GM13977 (cell line): ENCODE measurements at regions not wholly inside any gene's neighbourhood (a gene's known extent, or its start where the extent isn't known, plus 50 kb on each side); places are given as distances from the start of the nearest gene placed in this dataset.
A peak's percentile ranks its signal among the peaks of the same experiment; 100 is the strongest.

Experiments used
- DNase-seq: peaks from one replicate; pipeline ENCODE4 v3.0.0; 2012; ENCODE audit warnings: low spot score
- in situ Hi-C: fragments of 300-500 bp; cut with MboI; formaldehyde crosslinking; loops from one replicate; pipeline ENCODE4 v1.12.0; 2022; ENCODE audit warnings: low sequenced_read_pairs, low pct_unique_long_range_greater_than_20kb, mixed read lengths, inconsistent platforms; ENCODE audit not compliant: unreplicated experiment
- TF ChIP-seq, protein P1 (sequence below): IDR thresholded peaks from 2 replicates; pipeline ENCODE4 v1.5.1; 2012; ENCODE audit warnings: mild to moderate bottlenecking, control low read depth; ENCODE audit not compliant: insufficient read depth; ENCODE audit errors: extremely low read depth, missing control alignments

- in situ Hi-C loops, result no loop called here
- TF ChIP-seq, protein P1, sequence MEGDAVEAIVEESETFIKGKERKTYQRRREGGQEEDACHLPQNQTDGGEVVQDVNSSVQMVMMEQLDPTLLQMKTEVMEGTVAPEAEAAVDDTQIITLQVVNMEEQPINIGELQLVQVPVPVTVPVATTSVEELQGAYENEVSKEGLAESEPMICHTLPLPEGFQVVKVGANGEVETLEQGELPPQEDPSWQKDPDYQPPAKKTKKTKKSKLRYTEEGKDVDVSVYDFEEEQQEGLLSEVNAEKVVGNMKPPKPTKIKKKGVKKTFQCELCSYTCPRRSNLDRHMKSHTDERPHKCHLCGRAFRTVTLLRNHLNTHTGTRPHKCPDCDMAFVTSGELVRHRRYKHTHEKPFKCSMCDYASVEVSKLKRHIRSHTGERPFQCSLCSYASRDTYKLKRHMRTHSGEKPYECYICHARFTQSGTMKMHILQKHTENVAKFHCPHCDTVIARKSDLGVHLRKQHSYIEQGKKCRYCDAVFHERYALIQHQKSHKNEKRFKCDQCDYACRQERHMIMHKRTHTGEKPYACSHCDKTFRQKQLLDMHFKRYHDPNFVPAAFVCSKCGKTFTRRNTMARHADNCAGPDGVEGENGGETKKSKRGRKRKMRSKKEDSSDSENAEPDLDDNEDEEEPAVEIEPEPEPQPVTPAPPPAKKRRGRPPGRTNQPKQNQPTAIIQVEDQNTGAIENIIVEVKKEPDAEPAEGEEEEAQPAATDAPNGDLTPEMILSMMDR, result no peak
- peak; percentile 20 for DNase-seq
These were observed 320.8 kb downstream of the SOX4 start for GRCh38 chr6:21914121-21914973.

- in situ Hi-C loops, result no loop called here
- TF ChIP-seq, protein P1, result no peak
- DNase-seq, result no peak
These were observed 322.2 kb downstream of the SOX4 start for GRCh38 chr6:21915707-21916260.

GRCh38 chr6:21918041-21918440 is 324.5 kb downstream of the SOX4 start:
- in situ Hi-C loops, result no loop called here
- DNase-seq, result no peak
- TF ChIP-seq, protein P1, result no peak

DNA sequence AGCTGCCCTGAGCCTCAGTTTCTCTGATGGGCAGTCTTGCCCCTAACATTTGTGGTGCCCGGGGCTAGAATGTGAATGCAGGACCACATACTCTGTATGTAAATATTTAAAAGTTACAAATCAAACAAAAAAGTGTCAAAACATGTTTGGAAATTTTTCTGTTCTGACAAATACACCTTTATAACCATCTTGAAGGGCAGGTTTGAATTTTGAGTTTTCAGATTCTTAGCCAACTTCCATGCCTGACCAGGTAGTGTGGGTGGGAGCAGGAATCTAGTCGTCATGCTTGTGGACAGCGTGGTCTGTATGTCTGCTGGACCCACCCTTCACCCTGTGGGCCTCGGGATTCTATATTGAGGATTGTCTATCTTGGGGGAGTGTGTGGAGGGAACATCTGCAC is 325.1 kb downstream of the SOX4 start:
- in situ Hi-C loops, result no loop called here
- TF ChIP-seq, protein P1, result no peak
- DNase-seq, result no peak

DNA sequence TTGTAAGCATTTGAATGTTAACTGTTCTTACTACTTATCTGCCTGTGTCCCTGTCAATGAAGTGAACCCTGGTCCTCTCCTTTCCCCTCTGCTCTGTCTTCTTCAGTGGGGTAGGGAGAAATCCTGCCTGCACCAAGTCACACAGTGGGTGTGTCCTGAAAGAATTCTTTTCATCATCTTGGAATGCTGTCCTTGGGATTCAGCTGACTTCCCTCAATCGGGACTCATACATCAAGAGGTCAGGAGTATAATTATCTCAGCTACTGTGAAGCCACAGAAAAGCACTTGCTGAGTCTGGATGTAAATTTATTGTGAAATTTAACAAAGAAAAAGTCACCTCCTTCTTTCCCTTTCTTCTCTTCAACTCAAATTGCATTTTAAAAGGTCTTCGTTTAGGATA is 328.5 kb downstream of the SOX4 start:
- in situ Hi-C loops, result no loop called here
- TF ChIP-seq, protein P1, result no peak
- DNase-seq, result no peak

GRCh38 chr6:21924002-21924401 is 330.5 kb downstream of the SOX4 start:
- TF ChIP-seq, protein P1, result no peak
- in situ Hi-C loops, result no loop called here
- DNase-seq, result no peak
